ENCODE measurements at regions not wholly inside any gene's neighbourhood (a gene's known extent, or its start where the extent isn't known, plus 50 kb on each side); places are given as distances from the start of the nearest gene placed in this dataset.

GRCh38 chr4:60724623-60725022, 475.5 kb upstream of the ADGRL3 start:
- no peak overlapping the region for H2BK5ac ChIP-seq (ENCODE audit: low read depth, low read length)
- H3K9ac ChIP-seq (replicated peaks in 1 of 4; ENCODE audit: extremely low read depth in 1 of 4, low read depth in 3 of 4, low read length in 3 of 4), result no peak overlapping the region
- no peaks in the 10 kb centered on the region for H3K36me3 ChIP-seq (ENCODE audit: control insufficient read depth in 2 of 4, insufficient read depth in 4 of 4, low read length in 3 of 4)
- no peak for TF ChIP-seq HDAC2 (IDR thresholded peaks at IDR 0.05; ENCODE audit: borderline replicate concordance in 1 of 2, low read depth in 2 of 2, low read length in 2 of 2)
- TF ChIP-seq MAX (IDR thresholded peaks at IDR 0.05), result no peak
- TF ChIP-seq ATF2 (IDR thresholded peaks at IDR 0.05; ENCODE audit: low read length), result no peak
- TF ChIP-seq SIN3A (conservative IDR thresholded peaks at IDR 0.05 in 1 of 2, IDR thresholded peaks at IDR 0.05 in 1 of 2; ENCODE audit: low read depth in 1 of 2, low read length in 2 of 2), result no peak
- no peak for TF ChIP-seq ASH2L (IDR thresholded peaks at IDR 0.05; ENCODE audit: low read length)
- no peak for TF ChIP-seq YY1 (IDR thresholded peaks at IDR 0.05; ENCODE audit: low read depth, low read length)
- no peak for TF ChIP-seq CBX8 (IDR thresholded peaks at IDR 0.05; ENCODE audit: borderline replicate concordance, low read depth, low read length)
- no peak for TF ChIP-seq ZNF274 (IDR thresholded peaks at IDR 0.05; ENCODE audit: borderline replicate concordance, extremely low read depth, low read length)
- no peak for TF ChIP-seq TCF12 (IDR thresholded peaks at IDR 0.05; ENCODE audit: low read depth, low read length)
- H4K5ac ChIP-seq (ENCODE audit: insufficient read length, low read depth, low read length), result no peak overlapping the region
- ChIA-PET POLR2A (ENCODE audit: partially characterized antibody) (no interaction called here), CTCF (ENCODE audit: partially characterized antibody) (no interaction called here)
- FAIRE-seq, result no peak
- no peak overlapping the region for H4K8ac ChIP-seq (ENCODE audit: extremely low read depth, insufficient read depth, low read length)
- no peak overlapping the region for H3K4me2 ChIP-seq (ENCODE audit: insufficient read depth in 1 of 2, low read depth in 2 of 2, low read length in 2 of 2)
- no peak overlapping the region for H3K4me3 ChIP-seq (ENCODE audit: extremely low read depth in 1 of 4, insufficient read depth in 2 of 4, low read depth in 3 of 4, low read length in 4 of 4)
- no peak overlapping the region for H3K56ac ChIP-seq (replicated peaks; ENCODE audit: insufficient read length, low read depth, low read length)
- no peak overlapping the region for H3K23ac ChIP-seq (ENCODE audit: insufficient read length)
- no peaks in the 10 kb centered on the region for H3K27me3 ChIP-seq (replicated peaks in 1 of 4; ENCODE audit: control insufficient read depth in 3 of 4, extremely low read depth in 1 of 4, insufficient read depth in 3 of 4, low read length in 3 of 4)
- H2AFZ ChIP-seq (ENCODE audit: low read length), result 0 out of 2 replicates have a peak overlapping the region, but pooled peaks have one; percentile 40
- no peaks in the 10 kb centered on the region for H3K4me1 ChIP-seq (replicated peaks in 1 of 4; ENCODE audit: control insufficient read depth in 3 of 4, insufficient read depth in 4 of 4, low read length in 3 of 4)
- H2AK5ac ChIP-seq (ENCODE audit: low read depth, low read length), result no peak overlapping the region
- H4K91ac ChIP-seq (replicated peaks; ENCODE audit: insufficient read length, low read length), result no peak overlapping the region
- no peak overlapping the region for H3K4ac ChIP-seq (replicated peaks; ENCODE audit: insufficient read length, low read depth, low read length)
- no peaks in the 10 kb centered on the region for H3K23me2 ChIP-seq (ENCODE audit: low read depth, low read length)
- no peak overlapping the region for H3K14ac ChIP-seq (ENCODE audit: insufficient read length)
- WGBS, 2 experiments (ENCODE audit: extremely low coverage in 1 of 2, insufficient coverage in 1 of 2, insufficient read length in 1 of 2, insufficient replicate concordance in 2 of 2, low coverage in 1 of 2, low lambda C conversion rate in 2 of 2, missing lambda C conversion rate in 1 of 2), result 92% methylated on average over 3 of the region's 3 CpGs; no CpG with 5 or more reads in 1 of the 2 experiments
- no peaks in the 10 kb centered on the region for H4K20me1 ChIP-seq (replicated peaks in 1 of 2; ENCODE audit: control insufficient read depth in 1 of 2, insufficient read depth in 2 of 2, low read length in 2 of 2)
- H3K27ac ChIP-seq (ENCODE audit: low read depth, low read length), result no peak overlapping the region; the same call in 1 of the 2 replicates
- no peak overlapping the region for H3K18ac ChIP-seq (ENCODE audit: extremely low read depth, low read length)
- no peak overlapping the region for H2BK12ac ChIP-seq (ENCODE audit: low read depth, low read length)
- H3K79me1 ChIP-seq (ENCODE audit: low read depth, low read length), result no peaks in the 10 kb centered on the region
- no peak for DNase-seq (ENCODE audit: low read depth in 1 of 2, low spot score in 2 of 2)
- H2BK120ac ChIP-seq (replicated peaks; ENCODE audit: low read depth, low read length), result no peak overlapping the region
- H3K9me3 ChIP-seq (ENCODE audit: insufficient read depth in 2 of 2, low read depth in 1 of 2, low read length in 1 of 2), result no peaks in the 10 kb centered on the region
- no peaks in the 10 kb centered on the region for H3K79me2 ChIP-seq (ENCODE audit: control insufficient read depth in 1 of 2, insufficient read depth in 2 of 2, low read length in 2 of 2)
- no peak overlapping the region for H2BK20ac ChIP-seq (ENCODE audit: low read length)
- no peak overlapping the region for H2BK15ac ChIP-seq (ENCODE audit: low read length)
